ENCODE measurements at regions not wholly inside any gene's neighbourhood (a gene's known extent, or its start where the extent isn't known, plus 50 kb on each side); places are given as distances from the start of the nearest gene placed in this dataset.
"Not testable (repeated sequence)": the region's sequence is repeated elsewhere in the genome, so short reads cannot be mapped to it uniquely, and the experiment has no call there.

GRCh38 chr10:22875581-22875980, 52.3 kb upstream of the ARMC3 start:
- DNase-seq = no peak

GRCh38 chr10:22874189-22874854, 53.5 kb upstream of the ARMC3 start:
- DNase-seq = no peak

- DNase-seq = no peak
These were observed 71.3 kb upstream of the ARMC3 start for GRCh38 chr10:22856444-22857074.

- no peak for DNase-seq
These were observed 72.9 kb upstream of the ARMC3 start for GRCh38 chr10:22854935-22855421.

GRCh38 chr10:22853906-22854447, 73.9 kb upstream of the ARMC3 start:
- no peak for DNase-seq

GRCh38 chr10:22852712-22853353, 75.0 kb upstream of the ARMC3 start:
- no peak for DNase-seq

GRCh38 chr10:22851865-22852239, 76.0 kb upstream of the ARMC3 start:
- no peak for DNase-seq

- DNase-seq = no peak
These were observed 77.3 kb upstream of the ARMC3 start for GRCh38 chr10:22850541-22850940.

GRCh38 chr10:22849077-22849805, 78.6 kb upstream of the ARMC3 start:
- peak; percentile 76 for DNase-seq

GRCh38 chr10:22848509-22848908, 79.3 kb upstream of the ARMC3 start:
- no peak for DNase-seq

- no peak for DNase-seq
These were observed 81.6 kb upstream of the ARMC3 start for GRCh38 chr10:22846294-22846693.

- no peak for DNase-seq
These were observed 88.2 kb upstream of the ARMC3 start for GRCh38 chr10:22839639-22840038.

- no peak for DNase-seq
These were observed 90.1 kb upstream of the ARMC3 start for GRCh38 chr10:22837771-22838170.

GRCh38 chr10:22837351-22837750, 90.5 kb upstream of the ARMC3 start:
- no peak for DNase-seq

- DNase-seq = no peak
These were observed 93.4 kb upstream of the ARMC3 start for GRCh38 chr10:22834471-22834870.

GRCh38 chr10:22833781-22834180, 94.1 kb upstream of the ARMC3 start:
- no peak for DNase-seq

GRCh38 chr10:22833353-22833752, 94.5 kb upstream of the ARMC3 start:
- peak; percentile 18 for DNase-seq

- no peak for DNase-seq
These were observed 95.0 kb upstream of the ARMC3 start for GRCh38 chr10:22832851-22833250.

- no peak for DNase-seq
These were observed 95.7 kb upstream of the ARMC3 start for GRCh38 chr10:22832066-22832602.

- no peak for DNase-seq
These were observed 96.3 kb upstream of the ARMC3 start for GRCh38 chr10:22831586-22831985.

- not testable (repeated sequence) for DNase-seq
These were observed 99.1 kb upstream of the ARMC3 start for GRCh38 chr10:22828712-22829111.

GRCh38 chr10:22825841-22826240, 102.0 kb upstream of the ARMC3 start:
- peak; percentile 67 for DNase-seq

GRCh38 chr10:22824984-22825383, 102.9 kb upstream of the ARMC3 start:
- DNase-seq = no peak

Measured in islet precursor cell (in vitro differentiated cells).